T-helper 1 cell (primary cell): ENCODE measurements at regions not wholly inside any gene's neighbourhood (a gene's known extent, or its start where the extent isn't known, plus 50 kb on each side); places are given as distances from the start of the nearest gene placed in this dataset.
"Not testable (repeated sequence)": the region's sequence is repeated elsewhere in the genome, so short reads cannot be mapped to it uniquely, and the experiment has no call there.

Experiments
- DNase-seq, 5 donors: peaks; one replicate each; pipeline ENCODE4 v3.0.0-alpha.2; 2012 to 2020

- DNase-seq, result no peak
Measured at GRCh38 chr16:49940464-49941224, 84.4 kb upstream of the CNEP1R1 start.

GRCh38 chr16:49944221-49944620, 80.8 kb upstream of the CNEP1R1 start:
- DNase-seq, result no peak

GRCh38 chr16:49947907-49948678, 76.9 kb upstream of the CNEP1R1 start:
- no peak for DNase-seq

GRCh38 chr16:49951574-49952195, 73.3 kb upstream of the CNEP1R1 start:
- no peak for DNase-seq

GRCh38 chr16:49952386-49952785, 72.6 kb upstream of the CNEP1R1 start:
- no peak for DNase-seq

- no peak for DNase-seq
Measured at GRCh38 chr16:49953090-49953489, 71.9 kb upstream of the CNEP1R1 start.

GRCh38 chr16:49955858-49956257, 69.2 kb upstream of the CNEP1R1 start:
- DNase-seq, result no peak

GRCh38 chr16:49956915-49957314, 68.1 kb upstream of the CNEP1R1 start:
- DNase-seq, result no peak

- no peak for DNase-seq
Measured at GRCh38 chr16:49958448-49958847, 66.6 kb upstream of the CNEP1R1 start.

GRCh38 chr16:49959552-49960277, 65.3 kb upstream of the CNEP1R1 start:
- no peak for DNase-seq

- DNase-seq, result no peak
Measured at GRCh38 chr16:49961089-49961488, 63.9 kb upstream of the CNEP1R1 start.

- not testable (repeated sequence) for DNase-seq
Measured at GRCh38 chr16:49962566-49962965, 62.5 kb upstream of the CNEP1R1 start.

- DNase-seq, result no peak
Measured at GRCh38 chr16:49964316-49964715, 60.7 kb upstream of the CNEP1R1 start.

- no peak for DNase-seq
Measured at GRCh38 chr16:49964973-49965372, 60.1 kb upstream of the CNEP1R1 start.

GRCh38 chr16:49967012-49967559, 57.9 kb upstream of the CNEP1R1 start:
- DNase-seq, result no peak

GRCh38 chr16:49969091-49970030, 55.7 kb upstream of the CNEP1R1 start:
- DNase-seq, result no peak

GRCh38 chr16:49970797-49971431, 54.1 kb upstream of the CNEP1R1 start:
- DNase-seq, result no peak

GRCh38 chr16:49972280-49972679, 52.7 kb upstream of the CNEP1R1 start:
- no peak for DNase-seq

GRCh38 chr16:49972961-49973360, 52.1 kb upstream of the CNEP1R1 start:
- no peak for DNase-seq
